Spleen (tissue), 7 donors: ENCODE measurements at regions not wholly inside any gene's neighbourhood (a gene's known extent, or its start where the extent isn't known, plus 50 kb on each side); places are given as distances from the start of the nearest gene placed in this dataset.

Source experiments
- CTCF ChIP-seq, 11 experiments: fragments of 200-600 bp in 7 of 11; fragments of 450-650 bp in 4 of 11; sonication (generic) in 4 of 11; IDR thresholded peaks in 8 of 11; conservative IDR thresholded peaks in 3 of 11; 1 replicate in 7 of 11; 2 replicates in 4 of 11; pipeline versions ENCODE4 v1.4.0 to v1.8.0; 2016 to 2021; ENCODE audit warnings: antibody characterized with exemption in 11 of 11, inconsistent platforms in 4 of 11, mild to moderate bottlenecking in 1 of 11
- POLR2A ChIP-seq, 3 donors: fragments of 450-650 bp; IDR thresholded peaks; one replicate each; pipeline ENCODE4 v1.5.1; 2017; ENCODE audit warnings: antibody characterized with exemption in 3 of 3, mild to moderate bottlenecking in 1 of 3
- POLR2AphosphoS5 ChIP-seq, 3 donors: sonication (generic); formaldehyde crosslinking; IDR thresholded peaks; one replicate each; pipeline ENCODE4 v1.5.1; 2017; ENCODE audit warnings: antibody characterized with exemption in 3 of 3
- donor health status: DM: no; HTN: no; CAD: no; lungs with moderate emphysema.
- donor health status: DM: no; HTN: no; CAD: no.
- donor health status: DM: no; HTN: no; CAD: no.

DNA sequence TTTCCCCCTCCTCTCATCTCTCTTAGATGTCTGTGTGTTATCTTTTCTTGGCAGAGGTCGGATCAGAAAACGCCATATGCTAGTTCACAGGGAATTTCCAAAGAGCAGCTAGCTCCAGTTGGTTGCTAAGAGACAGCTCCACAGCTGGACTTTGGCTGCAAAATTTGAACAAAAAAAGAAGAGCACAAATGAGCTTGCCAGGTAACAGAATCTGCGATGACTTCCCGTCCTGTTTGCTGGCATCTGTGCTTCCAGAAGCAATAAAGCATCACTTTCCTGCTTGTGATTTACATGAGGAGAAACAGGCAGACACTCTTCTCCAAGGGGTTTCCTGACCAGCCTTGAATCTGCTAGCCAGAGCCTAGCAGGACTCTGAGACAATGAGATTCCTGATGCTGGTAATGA is 596.0 kb upstream of the B3GAT1 start:
- TF ChIP-seq POLR2A (IDR thresholded peaks at IDR 0.05): no peak
- TF ChIP-seq POLR2AphosphoS5 (IDR thresholded peaks at IDR 0.05): no peak
- no peak for TF ChIP-seq CTCF (IDR thresholded peaks at IDR 0.05 in 8 of 11, conservative IDR thresholded peaks at IDR 0.05 in 3 of 11)
